DOHH2 (cell line): ENCODE measurements at regions not wholly inside any gene's neighbourhood (a gene's known extent, or its start where the extent isn't known, plus 50 kb on each side); places are given as distances from the start of the nearest gene placed in this dataset.

ENCODE experiments used
- H3F3A ChIP-seq: fragments of 200-600 bp; sonication (generic), shearing (Covaris generic); 2 replicates; pipeline ENCODE4 v1.6.0; 2016; ENCODE audit warnings: antibody characterized with exemption, mild to moderate bottlenecking; ENCODE audit not compliant: control insufficient read depth, insufficient read depth
- H3K27ac ChIP-seq: fragments of 200-600 bp; sonication (generic); 2 replicates; pipeline ENCODE4 v1.5.1; 2014; ENCODE audit warnings: low read depth, mild to moderate bottlenecking, low read length, moderate library complexity
- H3K27me3 ChIP-seq: fragments of 200-600 bp; sonication (generic); 2 replicates; pipeline ENCODE4 v1.6.1; 2014; ENCODE audit warnings: mild to moderate bottlenecking, low read length, mixed read lengths; ENCODE audit not compliant: control insufficient read depth
- H3K36me3 ChIP-seq: fragments of 200-600 bp; sonication (generic); 2 replicates; pipeline ENCODE4 v1.6.1; 2014; ENCODE audit warnings: mild to moderate bottlenecking, low read length, moderate library complexity, mixed read lengths; ENCODE audit not compliant: control insufficient read depth
- H3K4me1 ChIP-seq: fragments of 200-600 bp; sonication (generic); 2 replicates; pipeline ENCODE4 v1.6.1; 2014; ENCODE audit warnings: mild to moderate bottlenecking, low read length, mixed read lengths; ENCODE audit not compliant: control insufficient read depth
- H3K4me2 ChIP-seq: fragments of 200-600 bp; sonication (generic); 2 replicates; pipeline ENCODE4 v1.6.0; 2014; ENCODE audit warnings: mild to moderate bottlenecking, low read length, moderate library complexity
- H3K4me3 ChIP-seq: fragments of 200-600 bp; sonication (generic); 2 replicates; pipeline ENCODE4 v1.5.1; 2014; ENCODE audit warnings: mild to moderate bottlenecking, low read length, mixed read lengths
- H3K79me2 ChIP-seq: fragments of 200-600 bp; sonication (generic); 2 replicates; pipeline ENCODE4 v1.6.1; 2014; ENCODE audit warnings: mild to moderate bottlenecking, low read length, mixed read lengths; ENCODE audit not compliant: control insufficient read depth
- H3K9me2 ChIP-seq: fragments of 200-600 bp; sonication (generic); replicated peaks from 2 replicates; pipeline ENCODE4 v1.6.1; 2014; ENCODE audit warnings: mild to moderate bottlenecking, low read length, mixed read lengths; ENCODE audit not compliant: control insufficient read depth
- H3K9me3 ChIP-seq: fragments of 200-600 bp; sonication (generic); 2 replicates; pipeline ENCODE4 v1.6.1; 2014; ENCODE audit warnings: antibody characterized with exemption, low read length, mixed read lengths; ENCODE audit not compliant: control insufficient read depth, insufficient read depth
- H4K20me1 ChIP-seq: fragments of 200-600 bp; sonication (generic); 2 replicates; pipeline ENCODE4 v1.6.0; 2014; ENCODE audit warnings: low read depth, mild to moderate bottlenecking, antibody characterized with exemption, low read length, moderate library complexity; ENCODE audit not compliant: control insufficient read depth, insufficient read depth
- CTCF ChIP-seq: fragments of 200-600 bp; sonication (generic); IDR thresholded peaks from one replicate; pipeline ENCODE4 v1.5.1; 2014; ENCODE audit warnings: antibody characterized with exemption, mild to moderate bottlenecking, low read depth, low read length; ENCODE audit not compliant: poor library complexity, severe bottlenecking
- EZH2phosphoT487 ChIP-seq: fragments of 200-600 bp; sonication (generic); IDR thresholded peaks from 2 replicates; pipeline ENCODE4 v1.6.1; 2017; ENCODE audit warnings: borderline replicate concordance, mild to moderate bottlenecking, antibody characterized with exemption, low read length, moderate library complexity, mixed read lengths

GRCh38 chr14:97532052-97532451 is 734.9 kb downstream of the VRK1 start:
- H3K79me2 ChIP-seq, result no peaks in the 10 kb centered on the region
- no peaks in the 10 kb centered on the region for H3K9me3 ChIP-seq
- no peak for TF ChIP-seq EZH2phosphoT487
- no peak for TF ChIP-seq CTCF
- no peaks in the 10 kb centered on the region for H4K20me1 ChIP-seq
- H3F3A ChIP-seq, result no peaks in the 10 kb centered on the region
- no peak overlapping the region for H3K4me2 ChIP-seq
- no peak overlapping the region for H3K4me3 ChIP-seq
- no peaks in the 10 kb centered on the region for H3K36me3 ChIP-seq
- H3K27me3 ChIP-seq, result no peaks in the 10 kb centered on the region
- no peaks in the 10 kb centered on the region for H3K9me2 ChIP-seq
- no peak overlapping the region for H3K27ac ChIP-seq
- H3K4me1 ChIP-seq, result no peaks in the 10 kb centered on the region

- TF ChIP-seq CTCF, result no peak
- no peak for TF ChIP-seq EZH2phosphoT487
- no peaks in the 10 kb centered on the region for H3K9me2 ChIP-seq
- no peaks in the 10 kb centered on the region for H3K79me2 ChIP-seq
- H3K27ac ChIP-seq, result no peak overlapping the region
- no peaks in the 10 kb centered on the region for H3K36me3 ChIP-seq
- no peaks in the 10 kb centered on the region for H3K27me3 ChIP-seq
- H4K20me1 ChIP-seq, result no peaks in the 10 kb centered on the region
- no peaks in the 10 kb centered on the region for H3K4me1 ChIP-seq
- no peaks in the 10 kb centered on the region for H3K9me3 ChIP-seq
- H3F3A ChIP-seq, result no peaks in the 10 kb centered on the region
- H3K4me2 ChIP-seq, result no peak overlapping the region
- H3K4me3 ChIP-seq, result no peak overlapping the region
These were observed 739.2 kb downstream of the VRK1 start for GRCh38 chr14:97536421-97536820.

- H4K20me1 ChIP-seq, result no peaks in the 10 kb centered on the region
- no peaks in the 10 kb centered on the region for H3F3A ChIP-seq
- H3K27me3 ChIP-seq, result no peaks in the 10 kb centered on the region
- no peaks in the 10 kb centered on the region for H3K4me1 ChIP-seq
- H3K27ac ChIP-seq, result no peak overlapping the region
- no peak overlapping the region for H3K4me3 ChIP-seq
- H3K9me3 ChIP-seq, result no peaks in the 10 kb centered on the region
- no peaks in the 10 kb centered on the region for H3K36me3 ChIP-seq
- no peak overlapping the region for H3K4me2 ChIP-seq
- no peaks in the 10 kb centered on the region for H3K9me2 ChIP-seq
- no peaks in the 10 kb centered on the region for H3K79me2 ChIP-seq
- TF ChIP-seq CTCF (no peak), EZH2phosphoT487 (no peak)
These were observed 741.7 kb downstream of the VRK1 start for GRCh38 chr14:97538749-97539410.
